IMR-90 (cell line): ENCODE measurements at regions not wholly inside any gene's neighbourhood (a gene's known extent, or its start where the extent isn't known, plus 50 kb on each side); places are given as distances from the start of the nearest gene placed in this dataset.
A peak's percentile ranks its signal among the peaks of the same experiment; 100 is the strongest.

Source experiments
- ATAC-seq: fragments of 200-7000 bp; cut with Tn5 transposase; 2 replicates; pipeline ENCODE4 v1.9.1; 2020; ENCODE audit warnings: low read depth, mild to moderate bottlenecking, moderate library complexity
- BruUV-seq: library from RNA; stranded (reverse); fragments of 400-500 nt; replicated peaks from 2 replicates; lab custom pipeline; 2021; lab: Mats Ljungman, UMichigan
- CTCF ChIA-PET: fragments of 300-600 bp; formaldehyde crosslinking; extraction: SDS; loops from one replicate; lab custom pipeline; 2021; ENCODE audit warnings: antibody characterized with exemption; lab: Yijun Ruan, JAX
- POLR2A ChIA-PET: fragments of 300-600 bp; sonication (Branson Sonifier 250); formaldehyde crosslinking; loops from one replicate; lab custom pipeline; 2022; ENCODE audit warnings: antibody characterized with exemption; ENCODE audit not compliant: unreplicated experiment; lab: Charles Lee
- DNase-seq: peaks from one replicate; pipeline ENCODE4 v3.0.0; 2013
- H2AFZ ChIP-seq: replicated peaks from 2 replicates; pipeline ENCODE3; 2013; ENCODE audit warnings: low read length, mild to moderate bottlenecking; ENCODE audit not compliant: poor library complexity
- H2AK5ac ChIP-seq: 2 replicates; pipeline ENCODE4 v1.6.1; 2013; ENCODE audit warnings: low read depth, low read length, inconsistent platforms
- H2AK9ac ChIP-seq: replicated peaks from 2 replicates; pipeline ENCODE3; 2013; ENCODE audit warnings: mild to moderate bottlenecking, low read depth, low read length, moderate library complexity; ENCODE audit not compliant: poor library complexity
- H2BK120ac ChIP-seq: 2 replicates; pipeline ENCODE4 v1.6.1; 2013; ENCODE audit warnings: low read depth, low read length, inconsistent platforms
- H2BK15ac ChIP-seq: 3 replicates; pipeline ENCODE4 v1.6.1; 2013; ENCODE audit warnings: low read depth, low read length, inconsistent platforms
- H2BK20ac ChIP-seq: 2 replicates; pipeline ENCODE4 v1.6.1; 2013; ENCODE audit warnings: low read depth, mild to moderate bottlenecking, inconsistent platforms, low read length, moderate library complexity
- H2BK5ac ChIP-seq: 2 replicates; pipeline ENCODE4 v1.6.1; 2013; ENCODE audit warnings: mild to moderate bottlenecking, low read depth, low read length, inconsistent platforms; ENCODE audit not compliant: poor library complexity, severe bottlenecking
- H3K14ac ChIP-seq: replicated peaks from 2 replicates; pipeline ENCODE4 v1.6.1; 2013; ENCODE audit warnings: low read depth, low read length, inconsistent platforms
- H3K18ac ChIP-seq: 2 replicates; pipeline ENCODE4 v1.6.1; 2013; ENCODE audit warnings: low read depth, low read length, control low read depth
- H3K23ac ChIP-seq: 2 replicates; pipeline ENCODE4 v1.6.1; 2013; ENCODE audit warnings: low read depth, low read length, inconsistent platforms
- H3K27ac ChIP-seq: 2 replicates; pipeline ENCODE4 v1.5.1; 2013; ENCODE audit warnings: mild to moderate bottlenecking, control low read depth, low read length; ENCODE audit not compliant: insufficient read depth
- H3K27me3 ChIP-seq: 2 replicates; pipeline ENCODE4 v1.6.1; 2013; ENCODE audit warnings: low read length; ENCODE audit not compliant: control insufficient read depth, insufficient read depth
- H3K36me3 ChIP-seq: 2 replicates; pipeline ENCODE4 v1.6.1; 2013; ENCODE audit warnings: low read length, mixed read lengths; ENCODE audit not compliant: control insufficient read depth, insufficient read depth
- H3K4ac ChIP-seq: 2 replicates; pipeline ENCODE4 v1.6.1; 2013; ENCODE audit warnings: low read depth, low read length, inconsistent platforms
- H3K4me1 ChIP-seq: 2 replicates; pipeline ENCODE4 v1.6.1; 2013; ENCODE audit warnings: low read length, mixed read lengths; ENCODE audit not compliant: control insufficient read depth, insufficient read depth
- H3K4me2 ChIP-seq: 2 replicates; pipeline ENCODE4 v1.6.1; 2013; ENCODE audit warnings: low read depth, mild to moderate bottlenecking, control low read depth, low read length, moderate library complexity
- H3K4me3 ChIP-seq: 2 replicates; pipeline ENCODE4 v1.5.1; 2013; ENCODE audit warnings: low read depth, mild to moderate bottlenecking, control low read depth, low read length, moderate library complexity; ENCODE audit not compliant: insufficient read depth
- H3K56ac ChIP-seq: 2 replicates; pipeline ENCODE4 v1.6.1; 2013; ENCODE audit warnings: low read length, inconsistent platforms; ENCODE audit not compliant: insufficient read depth; ENCODE audit errors: extremely low read depth
- H3K79me1 ChIP-seq, 2 experiments: 2 replicates each; pipeline ENCODE4 v1.6.1; 2013; ENCODE audit warnings: low read length in 2 of 2, inconsistent platforms in 1 of 2, low read depth in 1 of 2
- H3K9ac ChIP-seq: 2 replicates; pipeline ENCODE4 v1.6.1; 2013; ENCODE audit warnings: low read depth, low read length, control low read depth
- H3K9me1 ChIP-seq: 2 replicates; pipeline ENCODE4 v1.6.1; 2013; ENCODE audit warnings: low read length, inconsistent platforms; ENCODE audit not compliant: insufficient read depth
- H3K9me3 ChIP-seq: 2 replicates; pipeline ENCODE4 v1.6.1; 2013; ENCODE audit warnings: low read length; ENCODE audit not compliant: control insufficient read depth, insufficient read depth
- H4K20me1 ChIP-seq: 2 replicates; pipeline ENCODE4 v1.6.1; 2013; ENCODE audit warnings: low read length, inconsistent platforms; ENCODE audit not compliant: insufficient read depth
- H4K5ac ChIP-seq: 2 replicates; pipeline ENCODE4 v1.6.1; 2013; ENCODE audit warnings: mild to moderate bottlenecking, low read depth, low read length, control low read depth
- H4K8ac ChIP-seq, 2 experiments: 2 replicates each; pipeline ENCODE4 v1.6.1; 2013; ENCODE audit warnings: low read depth in 2 of 2, low read length in 2 of 2, control low read depth in 1 of 2, inconsistent platforms in 1 of 2
- H4K91ac ChIP-seq: 2 replicates; pipeline ENCODE4 v1.6.1; 2013; ENCODE audit warnings: low read depth, low read length, inconsistent platforms; ENCODE audit not compliant: insufficient read depth
- MAFK ChIP-seq: IDR thresholded peaks from 2 replicates; pipeline ENCODE4 v1.6.1; 2012; ENCODE audit warnings: low read depth, low read length, improper control_type of control experiment
- MXI1 ChIP-seq: IDR thresholded peaks from 2 replicates; pipeline ENCODE4 v1.6.1; 2012; ENCODE audit warnings: low read depth, mild to moderate bottlenecking, low read length, moderate library complexity, borderline replicate concordance
- RAD21 ChIP-seq: IDR thresholded peaks from 2 replicates; pipeline ENCODE4 v1.6.1; 2012; ENCODE audit warnings: low read length, improper control_type of control experiment
- RCOR1 ChIP-seq: IDR thresholded peaks from 2 replicates; pipeline ENCODE4 v1.6.1; 2012; ENCODE audit warnings: mild to moderate bottlenecking, low read length, improper control_type of control experiment; ENCODE audit not compliant: insufficient replicate concordance
- SMC3 ChIP-seq: fragments of 150-350 bp; IDR thresholded peaks from 2 replicates; pipeline ENCODE4 v1.6.1; 2016; ENCODE audit warnings: low read depth, mild to moderate bottlenecking, antibody characterized with exemption, low read length, moderate library complexity
- WGBS, 2 experiments: methylation state at CpG; one replicate each; pipeline versions ENCODE4 v1.1.5 to v1.1.7; 2013; ENCODE audit warnings: missing lambda C conversion rate in 2 of 2; ENCODE audit not compliant: insufficient read length in 1 of 2; ENCODE audit errors: extremely low coverage in 2 of 2; 5-methylcytosine and 5-hydroxymethylcytosine counted together
- dilution Hi-C: fragments of 300-500 bp; cut with HindIII; formaldehyde crosslinking; loops from one replicate; pipeline ENCODE4 v1.14.3; 2018; ENCODE audit warnings: low sequenced_read_pairs; ENCODE audit not compliant: unreplicated experiment
- in situ Hi-C: fragments of 300-500 bp; cut with MboI; formaldehyde crosslinking; loops from 3 replicates; pipeline ENCODE4 v1.14.3; 2019; ENCODE audit warnings: low sequenced_read_pairs, inconsistent platforms, mixed read lengths
- intact Hi-C: fragments of 100-400 bp; cut with micrococcal nuclease; formaldehyde crosslinking; loops from 2 replicates; pipeline ENCODE4 v1.10.0; 2022
- TF ChIP-seq, protein P1 (sequence below): conservative IDR thresholded peaks from 2 replicates; pipeline ENCODE4 v1.5.1; 2012; ENCODE audit warnings: mild to moderate bottlenecking, low read depth, low read length, improper control_type of control experiment

DNA sequence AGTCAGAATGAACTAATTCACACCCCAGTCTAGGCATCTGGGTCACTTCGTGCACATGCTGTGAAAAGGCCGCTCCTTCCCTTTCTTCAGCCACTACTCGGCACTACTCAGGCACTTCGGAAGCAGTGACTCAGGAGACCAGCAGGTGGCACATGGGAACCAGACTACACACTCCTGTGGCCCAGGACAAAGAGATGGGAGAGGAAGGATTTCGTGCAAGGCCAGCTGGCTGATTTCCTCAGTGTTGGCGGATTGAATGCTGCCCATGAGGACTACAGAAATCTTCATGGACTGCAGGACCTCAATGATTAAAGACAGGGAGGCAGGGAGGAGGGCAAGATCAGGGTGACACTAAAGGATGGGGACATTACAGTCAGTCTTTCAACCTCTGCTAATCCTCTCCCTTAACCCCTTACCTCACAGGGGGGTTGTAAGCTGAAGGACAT is 117.8 kb upstream of the SPACA1 start:
- Histone ChIP-seq H2BK15ac (no peak overlapping the region), H2AK9ac (no peak overlapping the region), H4K91ac (no peak overlapping the region), H2AK5ac (no peak overlapping the region), H4K20me1 (no peaks in the 10 kb centered on the region), H2AFZ (peak overlapping the region; percentile 81), H2BK20ac (no peak overlapping the region), H3K9me1 (no peaks in the 10 kb centered on the region), H3K14ac (no peak overlapping the region), H3K18ac (no peak overlapping the region), H3K36me3 (no peaks in the 10 kb centered on the region), H4K8ac (no peak overlapping the region), H3K4me1 (no peaks in the 10 kb centered on the region), H4K5ac (no peak overlapping the region), H3K4me2 (peak overlapping the region; percentile 72), H3K27me3 (peaks cover 10% of the 10 kb centered on the region), H3K27ac (no peak overlapping the region), H3K9me3 (no peaks in the 10 kb centered on the region), H3K79me1 (no peaks in the 10 kb centered on the region), H3K56ac (no peak overlapping the region), H2BK5ac (no peak overlapping the region), H3K9ac (no peak overlapping the region), H3K4me3 (no peak overlapping the region), H2BK120ac (0 out of 2 replicates have a peak overlapping the region, but pooled peaks have one; percentile 21), H3K23ac (no peak overlapping the region), H3K4ac (no peak overlapping the region)
- DNase-seq (peak; percentile 79), ATAC-seq (peak; percentile 99)
- WGBS, 2 experiments: 0% methylated on average over 1 of the region's 6 CpGs; no CpG with 5 or more reads in 1 of the 2 experiments
- TF ChIP-seq RCOR1: no peak
- TF ChIP-seq, protein P1, sequence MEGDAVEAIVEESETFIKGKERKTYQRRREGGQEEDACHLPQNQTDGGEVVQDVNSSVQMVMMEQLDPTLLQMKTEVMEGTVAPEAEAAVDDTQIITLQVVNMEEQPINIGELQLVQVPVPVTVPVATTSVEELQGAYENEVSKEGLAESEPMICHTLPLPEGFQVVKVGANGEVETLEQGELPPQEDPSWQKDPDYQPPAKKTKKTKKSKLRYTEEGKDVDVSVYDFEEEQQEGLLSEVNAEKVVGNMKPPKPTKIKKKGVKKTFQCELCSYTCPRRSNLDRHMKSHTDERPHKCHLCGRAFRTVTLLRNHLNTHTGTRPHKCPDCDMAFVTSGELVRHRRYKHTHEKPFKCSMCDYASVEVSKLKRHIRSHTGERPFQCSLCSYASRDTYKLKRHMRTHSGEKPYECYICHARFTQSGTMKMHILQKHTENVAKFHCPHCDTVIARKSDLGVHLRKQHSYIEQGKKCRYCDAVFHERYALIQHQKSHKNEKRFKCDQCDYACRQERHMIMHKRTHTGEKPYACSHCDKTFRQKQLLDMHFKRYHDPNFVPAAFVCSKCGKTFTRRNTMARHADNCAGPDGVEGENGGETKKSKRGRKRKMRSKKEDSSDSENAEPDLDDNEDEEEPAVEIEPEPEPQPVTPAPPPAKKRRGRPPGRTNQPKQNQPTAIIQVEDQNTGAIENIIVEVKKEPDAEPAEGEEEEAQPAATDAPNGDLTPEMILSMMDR: peak; percentile 79
- no peak for TF ChIP-seq MAFK
- TF ChIP-seq MXI1: no peak
- TF ChIP-seq SMC3: peak; percentile 91
- TF ChIP-seq RAD21: peak; percentile 78
- BruUV-seq: no TSS peak
- CTCF ChIA-PET: interaction anchor here (0.6 to 2.2 kb wide), 6 partner anchors 15 to 942 kb away, joined by 3 to 9 read pairs (median 4); no protein-coding TSS in a partner anchor
- in situ Hi-C loops: loop anchor here (5.0 to 25.0 kb wide), 2 partner anchors 857 to 942 kb away; no protein-coding TSS in a partner anchor
- POLR2A ChIA-PET: no interaction called here
- intact Hi-C loops: loop anchor here (1.0 to 10.0 kb wide), 4 partner anchors 235 to 940 kb away; no protein-coding TSS in a partner anchor
- dilution Hi-C loops: no loop called here
